Stomach (tissue), 8 donors: ENCODE measurements at regions not wholly inside any gene's neighbourhood (a gene's known extent, or its start where the extent isn't known, plus 50 kb on each side); places are given as distances from the start of the nearest gene placed in this dataset.
A peak's percentile ranks its signal among the peaks of the same experiment; 100 is the strongest.

Experiments
- DNase-seq, 2 donors: peaks; one replicate each; pipeline versions ENCODE4 v3.0.0 to v3.0.0-alpha.2; 2013 to 2019
- H3K27ac ChIP-seq, 5 donors: fragments of 200-600 bp in 4 of 5; sonication (generic) in 4 of 5; one replicate each; pipeline ENCODE4 v1.5.1; 2013 to 2019; ENCODE audit warnings: mild to moderate bottlenecking in 1 of 5, moderate library complexity in 1 of 5
- H3K27me3 ChIP-seq, 3 donors: fragments of 200-600 bp; sonication (generic); one replicate each; pipeline ENCODE4 v1.5.1; 2017 to 2019; ENCODE audit warnings: mixed run types in 1 of 3
- H3K36me3 ChIP-seq, 4 donors: fragments of 200-600 bp; sonication (generic); 1 replicate in 3 of 4; 2 replicates in 1 of 4; pipeline ENCODE4 v1.5.1; 2016 to 2019
- H3K4me1 ChIP-seq, 4 donors: fragments of 200-600 bp; sonication (generic); one replicate each; pipeline ENCODE4 v1.5.1; 2016 to 2019
- H3K4me3 ChIP-seq, 4 donors: fragments of 200-600 bp; sonication (generic) in 3 of 4; one replicate each; pipeline ENCODE4 v1.5.1; 2016 to 2019; ENCODE audit warnings: mild to moderate bottlenecking in 1 of 4
- H3K9me3 ChIP-seq, 4 donors: fragments of 200-600 bp; sonication (generic); one replicate each; pipeline ENCODE4 v1.5.1; 2016 to 2019
- EP300 ChIP-seq: sonication (generic); formaldehyde crosslinking; IDR thresholded peaks from one replicate; pipeline ENCODE4 v1.6.1; 2017; ENCODE audit warnings: antibody characterized with exemption
- POLR2A ChIP-seq, 4 donors: fragments of 450-650 bp; IDR thresholded peaks; one replicate each; pipeline ENCODE4 v1.6.1; 2016; ENCODE audit warnings: antibody characterized with exemption in 4 of 4, control low read depth in 2 of 4, mild to moderate bottlenecking in 1 of 4, moderate library complexity in 1 of 4
- POLR2AphosphoS5 ChIP-seq, 3 donors: sonication (generic); formaldehyde crosslinking; IDR thresholded peaks; one replicate each; pipeline ENCODE4 v1.6.1; 2016; ENCODE audit warnings: antibody characterized with exemption in 3 of 3
- WGBS, 5 donors: extraction: QIAGEN DNeasy Blood & Tissue Kit in 3 of 5; methylation state at CpG; one replicate each; pipeline versions ENCODE4 v1.1.5 to v1.1.7; 2013 to 2018; 5-methylcytosine and 5-hydroxymethylcytosine counted together
- intact Hi-C: fragments of 100-400 bp; cut with DNase I; formaldehyde crosslinking; loops from one replicate; pipeline ENCODE4 v1.15.1; 2023; ENCODE audit warnings: low total_unique reads
- TF ChIP-seq, protein P1 (sequence below), 7 experiments: fragments of 450-650 bp in 4 of 7; fragments of 200-600 bp in 3 of 7; sonication (generic) in 3 of 7; IDR thresholded peaks; one replicate each; pipeline ENCODE4 v1.5.1; 2016 to 2019; ENCODE audit warnings: antibody characterized with exemption in 7 of 7, control low read depth in 2 of 7, mild to moderate bottlenecking in 1 of 7
- donor health status: healthy with polysubstance abuse.
- donor health status: Bipolar disorder and iron deficiency.
- donor health status: healthy.

GRCh38 chr21:38953516-38953915 is 147.8 kb downstream of the ETS2 start:
- DNase-seq = no peak
- Histone ChIP-seq H3K9me3 (no peaks in the 10 kb centered on the region), H3K27ac (peak overlapping the region in 2 of 5 donors; percentile 58 to 89), H3K36me3 (no peaks in the 10 kb centered on the region), H3K4me3 (no peak overlapping the region), H3K4me1 (peaks cover 25 to 40% (median 34%) of the 10 kb centered on the region in 4 donors), H3K27me3 (no peaks in the 10 kb centered on the region)
- intact Hi-C loops = no loop called here
- WGBS, 5 donors = 89 to 94% (median 93%) methylated on average over 5 of the region's 5 CpGs
- TF ChIP-seq, protein P1, sequence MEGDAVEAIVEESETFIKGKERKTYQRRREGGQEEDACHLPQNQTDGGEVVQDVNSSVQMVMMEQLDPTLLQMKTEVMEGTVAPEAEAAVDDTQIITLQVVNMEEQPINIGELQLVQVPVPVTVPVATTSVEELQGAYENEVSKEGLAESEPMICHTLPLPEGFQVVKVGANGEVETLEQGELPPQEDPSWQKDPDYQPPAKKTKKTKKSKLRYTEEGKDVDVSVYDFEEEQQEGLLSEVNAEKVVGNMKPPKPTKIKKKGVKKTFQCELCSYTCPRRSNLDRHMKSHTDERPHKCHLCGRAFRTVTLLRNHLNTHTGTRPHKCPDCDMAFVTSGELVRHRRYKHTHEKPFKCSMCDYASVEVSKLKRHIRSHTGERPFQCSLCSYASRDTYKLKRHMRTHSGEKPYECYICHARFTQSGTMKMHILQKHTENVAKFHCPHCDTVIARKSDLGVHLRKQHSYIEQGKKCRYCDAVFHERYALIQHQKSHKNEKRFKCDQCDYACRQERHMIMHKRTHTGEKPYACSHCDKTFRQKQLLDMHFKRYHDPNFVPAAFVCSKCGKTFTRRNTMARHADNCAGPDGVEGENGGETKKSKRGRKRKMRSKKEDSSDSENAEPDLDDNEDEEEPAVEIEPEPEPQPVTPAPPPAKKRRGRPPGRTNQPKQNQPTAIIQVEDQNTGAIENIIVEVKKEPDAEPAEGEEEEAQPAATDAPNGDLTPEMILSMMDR (IDR thresholded peaks at IDR 0.05) = no peak
- TF ChIP-seq POLR2AphosphoS5 (IDR thresholded peaks at IDR 0.05) (no peak), EP300 (no peak), POLR2A (IDR thresholded peaks at IDR 0.05) (no peak)

GRCh38 chr21:38952890-38953289 is 147.2 kb downstream of the ETS2 start:
- 63 to 82% (median 72%) methylated on average over 3 of the region's 3 CpGs for WGBS, 5 donors
- peaks cover 19 to 33% (median 28%) of the 10 kb centered on the region in 4 donors for H3K4me1 ChIP-seq

DNA sequence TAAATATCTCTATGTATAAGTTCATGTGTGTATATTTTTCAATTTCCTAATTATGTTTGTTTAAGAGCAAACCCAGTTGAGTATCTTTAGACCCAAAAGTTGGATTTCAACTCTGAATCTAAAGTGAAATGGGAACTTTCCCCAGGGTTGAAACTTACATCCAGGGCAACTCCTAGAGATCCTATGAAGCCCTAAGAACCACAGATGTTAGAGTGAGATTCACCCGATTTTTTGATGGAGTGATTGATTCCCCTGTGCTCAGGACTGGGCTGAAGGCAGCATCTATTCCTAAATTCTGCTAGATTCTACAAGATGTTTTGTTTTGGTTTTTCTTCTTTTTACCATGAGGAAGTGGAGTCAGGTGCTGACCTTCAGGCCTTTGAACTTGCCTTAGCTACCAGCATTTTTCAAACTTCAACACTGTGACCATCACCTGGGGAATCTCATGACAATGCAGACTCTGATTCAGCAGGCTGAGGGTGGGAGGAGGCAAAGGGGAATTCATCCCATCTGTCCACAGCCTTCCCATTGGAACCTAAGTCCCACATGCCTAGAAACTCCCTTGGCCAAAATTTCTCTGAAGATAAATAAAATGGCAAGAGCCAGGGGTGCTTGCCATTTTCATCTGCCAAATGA is 145.5 kb downstream of the ETS2 start:
- H3K36me3 ChIP-seq = no peaks in the 10 kb centered on the region
- 78 to 90% (median 81%) methylated on average over 1 of the region's 1 CpG for WGBS, 5 donors
- DNase-seq = no peak
- no peak overlapping the region for H3K4me3 ChIP-seq
- intact Hi-C loops = no loop called here
- TF ChIP-seq, protein P1 (IDR thresholded peaks at IDR 0.05) = no peak
- no peaks in the 10 kb centered on the region for H3K9me3 ChIP-seq
- H3K27me3 ChIP-seq = no peaks in the 10 kb centered on the region
- peak overlapping the region in 2 of 5 donors; percentile 41 to 67 for H3K27ac ChIP-seq
- peaks cover 6 to 21% (median 13%) of the 10 kb centered on the region in 4 donors for H3K4me1 ChIP-seq

More at GRCh38 chr21:38952890-38953289, 147.2 kb downstream of the ETS2 start:
- no peaks in the 10 kb centered on the region for H3K36me3 ChIP-seq
- intact Hi-C loops = no loop called here
- no peak for DNase-seq
- H3K9me3 ChIP-seq = no peaks in the 10 kb centered on the region
- no peaks in the 10 kb centered on the region for H3K27me3 ChIP-seq
- H3K27ac ChIP-seq = peak overlapping the region in 2 of 5 donors; percentile 22 to 89
- H3K4me3 ChIP-seq = no peak overlapping the region
- TF ChIP-seq EP300 = no peak
- TF ChIP-seq, protein P1 (IDR thresholded peaks at IDR 0.05) = no peak
- no peak for TF ChIP-seq POLR2A (IDR thresholded peaks at IDR 0.05)
- TF ChIP-seq POLR2AphosphoS5 (IDR thresholded peaks at IDR 0.05) = no peak

GRCh38 chr21:38950435-38951094 is 144.8 kb downstream of the ETS2 start:
- TF ChIP-seq EP300 = no peak
- peak in 2 of 3 donors; percentile 27 to 64 for TF ChIP-seq POLR2AphosphoS5 (IDR thresholded peaks at IDR 0.05)
- TF ChIP-seq, protein P1 (IDR thresholded peaks at IDR 0.05) = no peak
- no peaks in the 10 kb centered on the region for H3K36me3 ChIP-seq
- H3K4me1 ChIP-seq = peaks cover 0 to 14% (median 9%) of the 10 kb centered on the region in 4 donors
- intact Hi-C loops = no loop called here
- DNase-seq = peak; percentile 37 to 54
- H3K9me3 ChIP-seq = no peaks in the 10 kb centered on the region
- H3K4me3 ChIP-seq = no peak overlapping the region
- H3K27me3 ChIP-seq = no peaks in the 10 kb centered on the region
- peak overlapping the region in 2 of 5 donors; percentile 65 to 67 for H3K27ac ChIP-seq
- 22 to 43% (median 35%) methylated on average over 4 of the region's 4 CpGs for WGBS, 5 donors
